SK-N-SH (cell line): ENCODE measurements at regions not wholly inside any gene's neighbourhood (a gene's known extent, or its start where the extent isn't known, plus 50 kb on each side); places are given as distances from the start of the nearest gene placed in this dataset.

Source experiments
- CTCF ChIA-PET: fragments of 300-600, 350-600 bp; formaldehyde crosslinking; extraction: SDS; loops from one replicate; lab custom pipeline; 2021; lab: Yijun Ruan, JAX
- POLR2A ChIA-PET: fragments of 350-600 bp; sonication (Branson Sonifier 250); formaldehyde crosslinking; extraction: SDS; loops from one replicate; lab custom pipeline; 2020; ENCODE audit warnings: antibody characterized with exemption, inconsistent platforms; lab: Yijun Ruan, JAX
- DNase-seq: peaks from one replicate; pipeline ENCODE4 v3.0.0; 2012
- H2AFZ ChIP-seq: fragments of 200-600 bp; sonication (generic); 2 replicates; pipeline ENCODE4 v1.8.1; 2016; ENCODE audit warnings: antibody characterized with exemption, mild to moderate bottlenecking, low read depth
- H3F3A ChIP-seq: fragments of 200-600 bp; sonication (generic); replicated peaks from 2 replicates; pipeline ENCODE3; 2016; ENCODE audit warnings: antibody characterized with exemption, mild to moderate bottlenecking; ENCODE audit not compliant: insufficient read depth
- H3K27ac ChIP-seq, 2 experiments: fragments of 200-500 bp in 1 of 2; fragments of 200-600 bp in 1 of 2; sonication (Bioruptor generic) in 1 of 2; sonication (generic), shearing (Covaris generic) in 1 of 2; 2 replicates each; pipeline versions ENCODE4 v1.5.1 to v1.6.1; 2014 to 2016; ENCODE audit warnings: low read depth in 2 of 2, inconsistent platforms in 1 of 2, low read length in 1 of 2, mild to moderate bottlenecking in 1 of 2, mixed read lengths in 1 of 2
- H3K27me3 ChIP-seq: fragments of 200-600 bp; sonication (generic), shearing (Covaris generic); 2 replicates; pipeline ENCODE4 v1.6.1; 2016; ENCODE audit warnings: mixed run types; ENCODE audit not compliant: insufficient read depth
- H3K36me3 ChIP-seq, 2 experiments: fragments of 200-500 bp in 1 of 2; fragments of 200-600 bp in 1 of 2; sonication (Bioruptor generic) in 1 of 2; sonication (generic) in 1 of 2; replicated peaks in 1 of 2; 2 replicates each; pipeline versions ENCODE3 to v1.5.1; 2014 to 2016; ENCODE audit warnings: low read length in 1 of 2, mild to moderate bottlenecking in 1 of 2; ENCODE audit not compliant: insufficient read depth in 2 of 2, control insufficient read depth in 1 of 2
- H3K4me1 ChIP-seq, 2 experiments: fragments of 200-500 bp in 1 of 2; fragments of 200-600 bp in 1 of 2; sonication (Bioruptor generic) in 1 of 2; sonication (generic), shearing (Covaris generic) in 1 of 2; 2 replicates each; pipeline versions ENCODE4 v1.5.1 to v1.6.1; 2014 to 2016; ENCODE audit warnings: low read depth in 1 of 2, low read length in 1 of 2, mixed run types in 1 of 2; ENCODE audit not compliant: insufficient read depth in 2 of 2, control insufficient read depth in 1 of 2
- H3K4me2 ChIP-seq: fragments of 200-600 bp; sonication (generic), shearing (Covaris generic); 2 replicates; pipeline ENCODE4 v1.6.1; 2017; ENCODE audit warnings: mixed run types
- H3K4me3 ChIP-seq, 2 experiments: fragments of 200-500 bp in 1 of 2; fragments of 200-600 bp in 1 of 2; sonication (Bioruptor generic) in 1 of 2; sonication (generic), shearing (Covaris generic) in 1 of 2; 2 replicates each; pipeline versions ENCODE4 v1.5.1 to v1.8.1; 2014 to 2016; ENCODE audit warnings: low read depth in 2 of 2, inconsistent platforms in 1 of 2, low read length in 1 of 2, mild to moderate bottlenecking in 1 of 2, mixed read lengths in 1 of 2, moderate library complexity in 1 of 2
- H3K79me2 ChIP-seq: fragments of 200-600 bp; sonication (generic); 2 replicates; pipeline ENCODE4 v1.8.1; 2017; ENCODE audit warnings: mild to moderate bottlenecking; ENCODE audit not compliant: insufficient read depth
- H3K9ac ChIP-seq: fragments of 200-600 bp; sonication (generic); 2 replicates; pipeline ENCODE4 v1.6.1; 2017; ENCODE audit warnings: mixed run types
- H3K9me2 ChIP-seq: fragments of 200-600 bp; sonication (generic); 2 replicates; pipeline ENCODE4 v1.6.1; 2017; ENCODE audit warnings: mixed run types
- H3K9me3 ChIP-seq: fragments of 200-600 bp; sonication (generic); 2 replicates; pipeline ENCODE4 v1.6.1; 2017; ENCODE audit warnings: mixed run types, mild to moderate bottlenecking, moderate library complexity
- H4K20me1 ChIP-seq: fragments of 200-600 bp; sonication (generic); 2 replicates; pipeline ENCODE4 v1.6.1; 2017; ENCODE audit warnings: mild to moderate bottlenecking, mixed run types; ENCODE audit not compliant: insufficient read depth
- ELF1 ChIP-seq: IDR thresholded peaks from 2 replicates; pipeline ENCODE4 v1.4.0; 2012
- FOSL2 ChIP-seq: IDR thresholded peaks from 2 replicates; pipeline ENCODE4 v1.4.0; 2012; ENCODE audit warnings: low read depth, mild to moderate bottlenecking, moderate library complexity, borderline replicate concordance
- FOXM1 ChIP-seq: IDR thresholded peaks from 2 replicates; pipeline ENCODE4 v1.4.0; 2012; ENCODE audit warnings: low read depth, mild to moderate bottlenecking
- MXI1 ChIP-seq: IDR thresholded peaks from 2 replicates; pipeline ENCODE4 v1.6.1; 2012; ENCODE audit warnings: mild to moderate bottlenecking, low read depth, low read length, improper control_type of control experiment
- NRF1 ChIP-seq: IDR thresholded peaks from 2 replicates; pipeline ENCODE4 v1.6.1; 2012; ENCODE audit warnings: low read depth, mild to moderate bottlenecking, low read length
- RCOR1 ChIP-seq: fragments of 150-350 bp; IDR thresholded peaks from 2 replicates; pipeline ENCODE4 v1.6.1; 2017; ENCODE audit warnings: antibody characterized with exemption, low read length
- RXRA ChIP-seq: IDR thresholded peaks from 2 replicates; pipeline ENCODE4 v1.4.0; 2012; ENCODE audit warnings: low read depth, mild to moderate bottlenecking, borderline replicate concordance
- SIN3A ChIP-seq: IDR thresholded peaks from 2 replicates; pipeline ENCODE4 v1.6.1; 2012; ENCODE audit warnings: low read depth, mild to moderate bottlenecking, low read length, moderate library complexity, borderline replicate concordance
- SMC3 ChIP-seq: IDR thresholded peaks from 2 replicates; pipeline ENCODE4 v1.6.1; 2012; ENCODE audit warnings: low read depth, low read length, improper control_type of control experiment
- TAF1 ChIP-seq: IDR thresholded peaks from 2 replicates; pipeline ENCODE4 v1.6.1; 2012; ENCODE audit warnings: low read depth, mild to moderate bottlenecking, low read length, moderate library complexity, borderline replicate concordance
- TEAD4 ChIP-seq: IDR thresholded peaks from 2 replicates; pipeline ENCODE4 v1.4.0; 2012; ENCODE audit warnings: mild to moderate bottlenecking, borderline replicate concordance; ENCODE audit not compliant: insufficient read depth
- YY1 ChIP-seq: IDR thresholded peaks from 2 replicates; pipeline ENCODE4 v1.4.0; 2012; ENCODE audit warnings: low read depth, mild to moderate bottlenecking
- WGBS: methylation state at CpG from one replicate; pipeline ENCODE4 v1.1.6; 2017; ENCODE audit warnings: low lambda C conversion rate; 5-methylcytosine and 5-hydroxymethylcytosine counted together
- TF ChIP-seq, protein P1 (sequence below): fragments of 150-350 bp; IDR thresholded peaks from 2 replicates; pipeline ENCODE4 v1.6.1; 2016; ENCODE audit warnings: mild to moderate bottlenecking, low read depth, low read length
- TF ChIP-seq, protein P2 (sequence below): IDR thresholded peaks from 2 replicates; pipeline ENCODE4 v1.4.0; 2012; ENCODE audit warnings: low read depth, borderline replicate concordance
- TF ChIP-seq, protein P3 (sequence below): IDR thresholded peaks from 2 replicates; pipeline ENCODE4 v1.4.0; 2012; ENCODE audit warnings: low read depth
- TF ChIP-seq, protein P4 (sequence below): fragments of 150-350 bp; IDR thresholded peaks from 2 replicates; pipeline ENCODE4 v1.6.1; 2017; ENCODE audit warnings: antibody characterized with exemption, low read length, low read depth, borderline replicate concordance
- TF ChIP-seq, protein P5 (sequence below): fragments of 200-600 bp; sonication (generic); IDR thresholded peaks from 2 replicates; pipeline ENCODE4 v1.6.1; 2017; ENCODE audit warnings: antibody characterized with exemption, mild to moderate bottlenecking, moderate library complexity
- TF ChIP-seq, protein P6 (sequence below): IDR thresholded peaks from 2 replicates; pipeline ENCODE4 v1.4.0; 2012; ENCODE audit warnings: low read depth, borderline replicate concordance

DNA sequence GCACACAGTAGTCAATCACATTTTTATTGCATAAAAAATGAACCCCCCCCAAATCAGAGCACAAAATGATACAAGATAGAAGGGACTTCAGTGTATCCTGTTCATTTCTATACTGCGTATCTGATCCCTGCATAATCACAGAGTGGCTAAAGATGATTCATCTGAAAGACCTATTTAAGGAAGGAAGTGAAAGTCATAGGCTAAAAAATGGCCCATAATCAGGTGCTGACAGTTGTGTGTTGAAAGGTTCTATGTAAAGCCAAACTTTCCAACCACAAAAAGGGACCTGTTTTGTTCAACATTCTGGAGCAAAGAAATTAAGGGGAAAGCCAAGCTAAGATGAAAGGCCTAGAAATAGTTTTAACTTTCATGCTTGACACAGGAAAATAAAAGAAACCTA lies 147.8 kb upstream of the ATP2B1 start (continued):
- TF ChIP-seq, protein P1, sequence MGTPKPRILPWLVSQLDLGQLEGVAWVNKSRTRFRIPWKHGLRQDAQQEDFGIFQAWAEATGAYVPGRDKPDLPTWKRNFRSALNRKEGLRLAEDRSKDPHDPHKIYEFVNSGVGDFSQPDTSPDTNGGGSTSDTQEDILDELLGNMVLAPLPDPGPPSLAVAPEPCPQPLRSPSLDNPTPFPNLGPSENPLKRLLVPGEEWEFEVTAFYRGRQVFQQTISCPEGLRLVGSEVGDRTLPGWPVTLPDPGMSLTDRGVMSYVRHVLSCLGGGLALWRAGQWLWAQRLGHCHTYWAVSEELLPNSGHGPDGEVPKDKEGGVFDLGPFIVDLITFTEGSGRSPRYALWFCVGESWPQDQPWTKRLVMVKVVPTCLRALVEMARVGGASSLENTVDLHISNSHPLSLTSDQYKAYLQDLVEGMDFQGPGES: no peak
- TF ChIP-seq, protein P2, sequence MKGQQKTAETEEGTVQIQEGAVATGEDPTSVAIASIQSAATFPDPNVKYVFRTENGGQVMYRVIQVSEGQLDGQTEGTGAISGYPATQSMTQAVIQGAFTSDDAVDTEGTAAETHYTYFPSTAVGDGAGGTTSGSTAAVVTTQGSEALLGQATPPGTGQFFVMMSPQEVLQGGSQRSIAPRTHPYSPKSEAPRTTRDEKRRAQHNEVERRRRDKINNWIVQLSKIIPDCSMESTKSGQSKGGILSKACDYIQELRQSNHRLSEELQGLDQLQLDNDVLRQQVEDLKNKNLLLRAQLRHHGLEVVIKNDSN: no peak
- TF ChIP-seq FOXM1 (no peak), MXI1 (no peak)
- TF ChIP-seq, protein P3, sequence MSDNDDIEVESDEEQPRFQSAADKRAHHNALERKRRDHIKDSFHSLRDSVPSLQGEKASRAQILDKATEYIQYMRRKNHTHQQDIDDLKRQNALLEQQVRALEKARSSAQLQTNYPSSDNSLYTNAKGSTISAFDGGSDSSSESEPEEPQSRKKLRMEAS: no peak
- TF ChIP-seq, all 33 proteins: peak for 11

DNA sequence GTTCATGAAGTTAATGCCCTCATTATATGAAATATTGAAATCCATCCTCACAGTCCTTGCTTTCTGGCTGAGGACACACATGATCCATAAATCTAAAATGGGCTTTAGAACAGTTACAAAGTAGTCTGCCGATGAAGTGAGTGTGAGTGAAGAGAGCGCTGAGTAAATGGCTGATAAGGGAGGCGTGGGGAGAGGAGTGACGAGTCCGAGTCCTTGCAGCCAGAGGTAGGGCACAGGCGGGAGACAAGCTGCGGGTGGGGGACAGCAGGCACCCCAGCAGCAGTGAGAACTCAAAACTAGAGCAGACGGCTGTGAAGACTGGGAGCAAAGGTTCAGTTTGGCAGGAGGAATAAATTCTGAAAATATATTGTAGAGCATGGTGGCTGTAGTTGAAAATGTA lies 140.1 kb upstream of the ATP2B1 start:
- TF ChIP-seq FOSL2 (no peak), YY1 (no peak), ELF1 (no peak), TAF1 (no peak), RXRA (no peak), RCOR1 (no peak), NRF1 (no peak), FOXM1 (no peak), SIN3A (no peak), SMC3 (no peak), TEAD4 (no peak)
- TF ChIP-seq, protein P4, sequence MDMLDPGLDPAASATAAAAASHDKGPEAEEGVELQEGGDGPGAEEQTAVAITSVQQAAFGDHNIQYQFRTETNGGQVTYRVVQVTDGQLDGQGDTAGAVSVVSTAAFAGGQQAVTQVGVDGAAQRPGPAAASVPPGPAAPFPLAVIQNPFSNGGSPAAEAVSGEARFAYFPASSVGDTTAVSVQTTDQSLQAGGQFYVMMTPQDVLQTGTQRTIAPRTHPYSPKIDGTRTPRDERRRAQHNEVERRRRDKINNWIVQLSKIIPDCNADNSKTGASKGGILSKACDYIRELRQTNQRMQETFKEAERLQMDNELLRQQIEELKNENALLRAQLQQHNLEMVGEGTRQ: no peak
- TF ChIP-seq, protein P5, sequence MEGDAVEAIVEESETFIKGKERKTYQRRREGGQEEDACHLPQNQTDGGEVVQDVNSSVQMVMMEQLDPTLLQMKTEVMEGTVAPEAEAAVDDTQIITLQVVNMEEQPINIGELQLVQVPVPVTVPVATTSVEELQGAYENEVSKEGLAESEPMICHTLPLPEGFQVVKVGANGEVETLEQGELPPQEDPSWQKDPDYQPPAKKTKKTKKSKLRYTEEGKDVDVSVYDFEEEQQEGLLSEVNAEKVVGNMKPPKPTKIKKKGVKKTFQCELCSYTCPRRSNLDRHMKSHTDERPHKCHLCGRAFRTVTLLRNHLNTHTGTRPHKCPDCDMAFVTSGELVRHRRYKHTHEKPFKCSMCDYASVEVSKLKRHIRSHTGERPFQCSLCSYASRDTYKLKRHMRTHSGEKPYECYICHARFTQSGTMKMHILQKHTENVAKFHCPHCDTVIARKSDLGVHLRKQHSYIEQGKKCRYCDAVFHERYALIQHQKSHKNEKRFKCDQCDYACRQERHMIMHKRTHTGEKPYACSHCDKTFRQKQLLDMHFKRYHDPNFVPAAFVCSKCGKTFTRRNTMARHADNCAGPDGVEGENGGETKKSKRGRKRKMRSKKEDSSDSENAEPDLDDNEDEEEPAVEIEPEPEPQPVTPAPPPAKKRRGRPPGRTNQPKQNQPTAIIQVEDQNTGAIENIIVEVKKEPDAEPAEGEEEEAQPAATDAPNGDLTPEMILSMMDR: no peak
- TF ChIP-seq, protein P2: no peak
- TF ChIP-seq, protein P6, sequence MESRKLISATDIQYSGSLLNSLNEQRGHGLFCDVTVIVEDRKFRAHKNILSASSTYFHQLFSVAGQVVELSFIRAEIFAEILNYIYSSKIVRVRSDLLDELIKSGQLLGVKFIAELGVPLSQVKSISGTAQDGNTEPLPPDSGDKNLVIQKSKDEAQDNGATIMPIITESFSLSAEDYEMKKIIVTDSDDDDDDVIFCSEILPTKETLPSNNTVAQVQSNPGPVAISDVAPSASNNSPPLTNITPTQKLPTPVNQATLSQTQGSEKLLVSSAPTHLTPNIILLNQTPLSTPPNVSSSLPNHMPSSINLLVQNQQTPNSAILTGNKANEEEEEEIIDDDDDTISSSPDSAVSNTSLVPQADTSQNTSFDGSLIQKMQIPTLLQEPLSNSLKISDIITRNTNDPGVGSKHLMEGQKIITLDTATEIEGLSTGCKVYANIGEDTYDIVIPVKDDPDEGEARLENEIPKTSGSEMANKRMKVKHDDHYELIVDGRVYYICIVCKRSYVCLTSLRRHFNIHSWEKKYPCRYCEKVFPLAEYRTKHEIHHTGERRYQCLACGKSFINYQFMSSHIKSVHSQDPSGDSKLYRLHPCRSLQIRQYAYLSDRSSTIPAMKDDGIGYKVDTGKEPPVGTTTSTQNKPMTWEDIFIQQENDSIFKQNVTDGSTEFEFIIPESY: no peak
- no peak overlapping the region for H2AFZ ChIP-seq
- H3K36me3 ChIP-seq: no peaks in the 10 kb centered on the region
- H3K4me3 ChIP-seq: no peak overlapping the region
- no peaks in the 10 kb centered on the region for H4K20me1 ChIP-seq
- no peaks in the 10 kb centered on the region for H3K27me3 ChIP-seq
- no peaks in the 10 kb centered on the region for H3K9me2 ChIP-seq
- WGBS: 96% methylated on average over 8 of the region's 8 CpGs
- CTCF ChIA-PET: no interaction called here
- no peak overlapping the region for H3K4me2 ChIP-seq
- no peaks in the 10 kb centered on the region for H3F3A ChIP-seq
- H3K79me2 ChIP-seq: no peaks in the 10 kb centered on the region
- no peaks in the 10 kb centered on the region for H3K4me1 ChIP-seq
- no peak overlapping the region for H3K27ac ChIP-seq
- POLR2A ChIA-PET: no interaction called here
- H3K9me3 ChIP-seq: no peaks in the 10 kb centered on the region
- no peak for DNase-seq
- H3K9ac ChIP-seq: no peak overlapping the region
